A673 (cell line): ENCODE measurements at regions not wholly inside any gene's neighbourhood (a gene's known extent, or its start where the extent isn't known, plus 50 kb on each side); places are given as distances from the start of the nearest gene placed in this dataset.

Experiments
- BruUV-seq: library from RNA; stranded (reverse); fragments of 400-500 nt; replicated peaks from 2 replicates; lab custom pipeline; 2021; lab: Mats Ljungman, UMichigan
- CTCF ChIA-PET: fragments of 300-600 bp; sonication (Branson Sonifier 250); formaldehyde crosslinking; loops from one replicate; lab custom pipeline; 2022; ENCODE audit warnings: antibody characterized with exemption; lab: Charles Lee
- POLR2A ChIA-PET: fragments of 300-600 bp; sonication (Branson Sonifier 250); formaldehyde crosslinking; loops from one replicate; lab custom pipeline; 2022; ENCODE audit warnings: antibody characterized with exemption; ENCODE audit not compliant: low non-redundant PET; lab: Charles Lee
- DNase-seq: peaks from one replicate; pipeline ENCODE4 v3.0.0-alpha.2; 2015; ENCODE audit warnings: low spot score
- H3K27ac ChIP-seq: fragments of 200-600 bp; sonication (generic); 2 replicates; pipeline ENCODE4 v1.5.1; 2016; ENCODE audit warnings: mixed run types, low read depth, mild to moderate bottlenecking, mixed read lengths, antibody characterized with exemption, low read length; ENCODE audit not compliant: poor library complexity, severe bottlenecking
- H3K27me3 ChIP-seq: fragments of 200-600 bp; sonication (generic); replicated peaks from 2 replicates; pipeline ENCODE4 v1.6.1; 2017; ENCODE audit warnings: mixed run types, low read depth, mild to moderate bottlenecking, mixed read lengths, antibody characterized with exemption, low read length; ENCODE audit not compliant: insufficient read depth, poor library complexity
- H3K36me3 ChIP-seq: fragments of 200-600 bp; sonication (generic); 2 replicates; pipeline ENCODE4 v1.6.1; 2016; ENCODE audit warnings: mixed run types, mild to moderate bottlenecking, mixed read lengths, antibody characterized with exemption, low read length; ENCODE audit not compliant: insufficient read depth, poor library complexity, severe bottlenecking
- H3K4me1 ChIP-seq: fragments of 200-600 bp; sonication (generic); 2 replicates; pipeline ENCODE4 v1.6.1; 2017; ENCODE audit warnings: mixed run types, mild to moderate bottlenecking, mixed read lengths, antibody characterized with exemption, low read length; ENCODE audit not compliant: insufficient read depth, poor library complexity, severe bottlenecking
- H3K4me3 ChIP-seq: fragments of 200-600 bp; sonication (generic); 2 replicates; pipeline ENCODE4 v1.5.1; 2016; ENCODE audit warnings: low read depth, mixed run types, mild to moderate bottlenecking, mixed read lengths, low read length; ENCODE audit not compliant: poor library complexity, severe bottlenecking
- H3K9me3 ChIP-seq: fragments of 200-600 bp; sonication (generic); 2 replicates; pipeline ENCODE4 v1.6.1; 2016; ENCODE audit warnings: mixed run types, low read depth, mild to moderate bottlenecking, mixed read lengths, antibody characterized with exemption, low read length; ENCODE audit not compliant: poor library complexity, severe bottlenecking
- EZH2 ChIP-seq: fragments of 200-600 bp; sonication (generic); IDR thresholded peaks from 2 replicates; pipeline ENCODE4 v1.6.1; 2017; ENCODE audit warnings: borderline replicate concordance, low read depth, mild to moderate bottlenecking, mixed read lengths, antibody characterized with exemption, low read length; ENCODE audit not compliant: poor library complexity, severe bottlenecking
- intact Hi-C: fragments of 100-400 bp; cut with micrococcal nuclease; formaldehyde crosslinking; loops from one replicate; pipeline ENCODE4 v1.10.0; 2022; ENCODE audit not compliant: unreplicated experiment
- TF ChIP-seq, protein P1 (sequence below): fragments of 300-800, 200-600 bp; sonication (generic); conservative IDR thresholded peaks from 2 replicates; pipeline ENCODE4 v1.5.1; 2017; ENCODE audit warnings: low read depth, mild to moderate bottlenecking, antibody characterized with exemption, low read length, moderate library complexity, mixed read lengths

DNA sequence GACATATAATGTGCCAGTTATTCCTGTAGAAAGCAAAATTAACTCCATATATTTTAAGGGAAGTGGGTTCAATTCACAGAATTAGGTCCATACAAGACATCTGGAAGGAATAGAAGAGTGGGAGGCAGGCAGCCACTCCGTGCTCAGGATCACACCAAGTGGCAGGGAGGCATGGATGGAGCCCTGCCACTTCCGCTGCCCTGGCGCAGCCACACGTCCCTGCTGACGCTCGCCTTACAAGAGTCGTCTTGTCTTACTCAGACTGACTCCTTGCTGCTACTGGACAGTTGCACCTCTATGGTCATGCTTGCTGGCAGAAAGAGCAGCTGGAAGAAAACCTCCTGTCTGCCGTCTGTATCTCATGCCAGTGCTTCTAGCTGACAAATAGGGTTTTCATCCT is 579.9 kb upstream of the POM121L12 start:
- no peak for DNase-seq
- POLR2A ChIA-PET: no interaction called here
- Histone ChIP-seq H3K4me3 (no peak overlapping the region), H3K9me3 (peaks cover 27% of the 10 kb centered on the region), H3K27ac (no peak overlapping the region), H3K4me1 (no peaks in the 10 kb centered on the region), H3K27me3 (no peaks in the 10 kb centered on the region), H3K36me3 (no peaks in the 10 kb centered on the region)
- CTCF ChIA-PET: no interaction called here
- intact Hi-C loops: no loop called here
- BruUV-seq: no TSS peak
- TF ChIP-seq, protein P1, sequence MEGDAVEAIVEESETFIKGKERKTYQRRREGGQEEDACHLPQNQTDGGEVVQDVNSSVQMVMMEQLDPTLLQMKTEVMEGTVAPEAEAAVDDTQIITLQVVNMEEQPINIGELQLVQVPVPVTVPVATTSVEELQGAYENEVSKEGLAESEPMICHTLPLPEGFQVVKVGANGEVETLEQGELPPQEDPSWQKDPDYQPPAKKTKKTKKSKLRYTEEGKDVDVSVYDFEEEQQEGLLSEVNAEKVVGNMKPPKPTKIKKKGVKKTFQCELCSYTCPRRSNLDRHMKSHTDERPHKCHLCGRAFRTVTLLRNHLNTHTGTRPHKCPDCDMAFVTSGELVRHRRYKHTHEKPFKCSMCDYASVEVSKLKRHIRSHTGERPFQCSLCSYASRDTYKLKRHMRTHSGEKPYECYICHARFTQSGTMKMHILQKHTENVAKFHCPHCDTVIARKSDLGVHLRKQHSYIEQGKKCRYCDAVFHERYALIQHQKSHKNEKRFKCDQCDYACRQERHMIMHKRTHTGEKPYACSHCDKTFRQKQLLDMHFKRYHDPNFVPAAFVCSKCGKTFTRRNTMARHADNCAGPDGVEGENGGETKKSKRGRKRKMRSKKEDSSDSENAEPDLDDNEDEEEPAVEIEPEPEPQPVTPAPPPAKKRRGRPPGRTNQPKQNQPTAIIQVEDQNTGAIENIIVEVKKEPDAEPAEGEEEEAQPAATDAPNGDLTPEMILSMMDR: no peak
- no peak for TF ChIP-seq EZH2

DNA sequence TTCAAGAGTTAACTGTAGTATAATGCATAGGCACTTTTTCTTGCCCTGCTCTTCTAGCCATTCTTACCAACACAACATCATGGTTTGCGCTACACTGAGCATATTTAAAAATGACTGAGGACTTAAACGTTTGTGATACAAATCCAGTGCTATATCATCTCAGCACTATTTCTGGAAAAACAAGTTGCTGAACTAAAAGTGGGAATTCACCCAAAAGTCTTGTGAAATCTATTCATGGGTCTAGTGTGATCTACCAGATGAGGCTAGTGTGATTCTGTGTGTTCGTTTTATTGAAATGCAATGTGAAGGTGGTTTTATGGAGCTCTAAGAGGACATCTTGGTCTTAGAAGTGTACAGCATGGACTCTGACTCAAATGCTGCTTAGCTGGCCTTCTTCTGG is 584.6 kb upstream of the POM121L12 start:
- no peak for DNase-seq
- intact Hi-C loops: no loop called here
- Histone ChIP-seq H3K36me3 (no peaks in the 10 kb centered on the region), H3K27me3 (no peaks in the 10 kb centered on the region), H3K4me3 (no peak overlapping the region), H3K4me1 (no peaks in the 10 kb centered on the region), H3K27ac (no peak overlapping the region), H3K9me3 (peaks cover 35% of the 10 kb centered on the region)
- POLR2A ChIA-PET: no interaction called here
- BruUV-seq: no TSS peak
- no peak for TF ChIP-seq EZH2
- TF ChIP-seq, protein P1: no peak
- CTCF ChIA-PET: no interaction called here

DNA sequence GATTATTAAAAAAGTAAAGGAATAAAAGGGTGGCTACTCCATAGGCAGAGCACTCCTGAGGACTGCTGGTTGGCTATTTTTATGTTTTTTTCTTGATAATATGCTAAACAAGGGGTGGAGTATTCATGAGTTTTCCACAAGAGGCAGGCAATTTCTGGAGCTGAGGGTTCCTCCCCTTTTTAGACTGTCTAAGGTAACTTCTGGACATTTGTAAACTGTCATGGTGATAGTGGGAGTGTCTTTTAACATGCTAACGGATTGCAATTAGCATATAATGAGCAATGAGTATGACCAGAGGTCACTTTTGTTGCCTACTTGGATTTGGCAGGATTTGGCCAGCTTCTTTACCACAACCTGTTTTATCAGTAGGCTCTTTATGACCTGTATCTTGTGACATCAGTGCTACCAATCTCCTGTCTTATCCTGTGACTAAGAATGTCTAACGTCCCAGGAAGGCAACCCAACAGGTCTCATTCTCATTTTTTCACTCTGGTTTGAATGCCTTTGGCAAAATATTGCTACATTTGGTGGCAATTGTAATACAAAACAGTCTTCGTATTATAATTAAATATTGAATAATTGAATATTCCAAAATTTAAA is 587.8 kb upstream of the POM121L12 start:
- H3K4me1 ChIP-seq: no peaks in the 10 kb centered on the region
- POLR2A ChIA-PET: no interaction called here
- no TSS peak for BruUV-seq
- peaks cover 29% of the 10 kb centered on the region for H3K9me3 ChIP-seq
- H3K27me3 ChIP-seq: no peaks in the 10 kb centered on the region
- H3K4me3 ChIP-seq: no peak overlapping the region
- intact Hi-C loops: no loop called here
- DNase-seq: no peak
- H3K36me3 ChIP-seq: no peaks in the 10 kb centered on the region
- no peak overlapping the region for H3K27ac ChIP-seq
- no peak for TF ChIP-seq EZH2
- TF ChIP-seq, protein P1: no peak
- CTCF ChIA-PET: no interaction called here
